Activated T-helper 1 cell treated with Interleukin-2 at 50 U/mL for 16 hours (primary cell): ENCODE measurements at regions not wholly inside any gene's neighbourhood (a gene's known extent, or its start where the extent isn't known, plus 50 kb on each side); places are given as distances from the start of the nearest gene placed in this dataset.

ENCODE experiments used
- DNase-seq: peaks from one replicate; pipeline ENCODE4 v3.0.0-alpha.2; 2020; ENCODE audit warnings: low read depth

- DNase-seq: no peak
Observed at GRCh38 chr9:106526716-106527204, 336.2 kb upstream of the ZNF462 start.

GRCh38 chr9:106528158-106528557, 334.8 kb upstream of the ZNF462 start:
- DNase-seq: no peak

GRCh38 chr9:106529616-106530015, 333.4 kb upstream of the ZNF462 start:
- no peak for DNase-seq

- DNase-seq: no peak
Observed at GRCh38 chr9:106531491-106531890, 331.5 kb upstream of the ZNF462 start.

GRCh38 chr9:106532306-106533015, 330.5 kb upstream of the ZNF462 start:
- no peak for DNase-seq

- no peak for DNase-seq
Observed at GRCh38 chr9:106534800-106535199, 328.2 kb upstream of the ZNF462 start.

- no peak for DNase-seq
Observed at GRCh38 chr9:106535439-106535838, 327.5 kb upstream of the ZNF462 start.

- DNase-seq: no peak
Observed at GRCh38 chr9:106557996-106558667, 304.8 kb upstream of the ZNF462 start.

- no peak for DNase-seq
Observed at GRCh38 chr9:106560540-106560939, 302.4 kb upstream of the ZNF462 start.

- no peak for DNase-seq
Observed at GRCh38 chr9:106575823-106576222, 287.1 kb upstream of the ZNF462 start.

- no peak for DNase-seq
Observed at GRCh38 chr9:106576232-106576760, 286.7 kb upstream of the ZNF462 start.

GRCh38 chr9:106577121-106577520, 285.8 kb upstream of the ZNF462 start:
- no peak for DNase-seq

- no peak for DNase-seq
Observed at GRCh38 chr9:106580546-106580945, 282.4 kb upstream of the ZNF462 start.

GRCh38 chr9:106581973-106582372, 281.0 kb upstream of the ZNF462 start:
- no peak for DNase-seq

- no peak for DNase-seq
Observed at GRCh38 chr9:106583751-106584150, 279.2 kb upstream of the ZNF462 start.

- no peak for DNase-seq
Observed at GRCh38 chr9:106587042-106587441, 275.9 kb upstream of the ZNF462 start.

GRCh38 chr9:106588626-106589025, 274.3 kb upstream of the ZNF462 start:
- DNase-seq: no peak

GRCh38 chr9:106590759-106591505, 272.0 kb upstream of the ZNF462 start:
- DNase-seq: no peak

GRCh38 chr9:106593201-106593600, 269.8 kb upstream of the ZNF462 start:
- DNase-seq: no peak

- no peak for DNase-seq
Observed at GRCh38 chr9:106596984-106597383, 266.0 kb upstream of the ZNF462 start.

- DNase-seq: no peak
Observed at GRCh38 chr9:106600955-106601560, 261.9 kb upstream of the ZNF462 start.

GRCh38 chr9:106602344-106602743, 260.6 kb upstream of the ZNF462 start:
- DNase-seq: no peak
